Omental fat pad (tissue), 3 donors: ENCODE measurements at regions not wholly inside any gene's neighbourhood (a gene's known extent, or its start where the extent isn't known, plus 50 kb on each side); places are given as distances from the start of the nearest gene placed in this dataset.

ENCODE experiments used
- ATAC-seq: fragments of 150-250 bp; one replicate; pipeline ENCODE4 v1.9.1; 2016; ENCODE audit warnings: mild to moderate bottlenecking, moderate library complexity; ENCODE audit not compliant: low FRiP score
- DNase-seq: peaks from one replicate; pipeline ENCODE4 v3.0.0-alpha.2; 2019; ENCODE audit warnings: low spot score
- TF ChIP-seq, protein P1 (sequence below), 3 donors: fragments of 450-650 bp; IDR thresholded peaks; one replicate each; pipeline ENCODE4 v1.5.1; 2016 to 2017; ENCODE audit warnings: antibody characterized with exemption in 3 of 3, mild to moderate bottlenecking in 3 of 3, moderate library complexity in 2 of 3

DNA sequence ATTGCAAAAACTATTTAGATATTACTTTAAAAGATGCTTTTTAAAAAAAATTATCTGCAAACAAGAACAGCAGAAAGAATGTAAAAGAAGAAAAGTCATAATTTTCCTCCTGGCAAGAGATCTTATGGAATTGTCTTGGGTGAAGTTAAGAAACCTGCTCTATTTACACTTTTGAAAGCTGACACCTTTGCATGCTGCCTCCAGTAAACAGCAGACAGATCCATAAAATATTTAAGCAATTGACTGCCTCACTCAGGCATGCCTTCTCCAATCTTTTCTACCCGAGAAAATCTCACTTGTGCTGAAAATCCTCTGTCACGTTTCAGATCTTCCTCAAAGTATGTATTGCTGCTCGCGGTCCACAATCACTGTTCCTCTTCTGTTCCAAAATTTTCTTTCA, 107.9 kb upstream of the ZP4 start:
- TF ChIP-seq, protein P1, sequence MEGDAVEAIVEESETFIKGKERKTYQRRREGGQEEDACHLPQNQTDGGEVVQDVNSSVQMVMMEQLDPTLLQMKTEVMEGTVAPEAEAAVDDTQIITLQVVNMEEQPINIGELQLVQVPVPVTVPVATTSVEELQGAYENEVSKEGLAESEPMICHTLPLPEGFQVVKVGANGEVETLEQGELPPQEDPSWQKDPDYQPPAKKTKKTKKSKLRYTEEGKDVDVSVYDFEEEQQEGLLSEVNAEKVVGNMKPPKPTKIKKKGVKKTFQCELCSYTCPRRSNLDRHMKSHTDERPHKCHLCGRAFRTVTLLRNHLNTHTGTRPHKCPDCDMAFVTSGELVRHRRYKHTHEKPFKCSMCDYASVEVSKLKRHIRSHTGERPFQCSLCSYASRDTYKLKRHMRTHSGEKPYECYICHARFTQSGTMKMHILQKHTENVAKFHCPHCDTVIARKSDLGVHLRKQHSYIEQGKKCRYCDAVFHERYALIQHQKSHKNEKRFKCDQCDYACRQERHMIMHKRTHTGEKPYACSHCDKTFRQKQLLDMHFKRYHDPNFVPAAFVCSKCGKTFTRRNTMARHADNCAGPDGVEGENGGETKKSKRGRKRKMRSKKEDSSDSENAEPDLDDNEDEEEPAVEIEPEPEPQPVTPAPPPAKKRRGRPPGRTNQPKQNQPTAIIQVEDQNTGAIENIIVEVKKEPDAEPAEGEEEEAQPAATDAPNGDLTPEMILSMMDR (IDR thresholded peaks at IDR 0.05), result no peak
- ATAC-seq, result no peak

DNA sequence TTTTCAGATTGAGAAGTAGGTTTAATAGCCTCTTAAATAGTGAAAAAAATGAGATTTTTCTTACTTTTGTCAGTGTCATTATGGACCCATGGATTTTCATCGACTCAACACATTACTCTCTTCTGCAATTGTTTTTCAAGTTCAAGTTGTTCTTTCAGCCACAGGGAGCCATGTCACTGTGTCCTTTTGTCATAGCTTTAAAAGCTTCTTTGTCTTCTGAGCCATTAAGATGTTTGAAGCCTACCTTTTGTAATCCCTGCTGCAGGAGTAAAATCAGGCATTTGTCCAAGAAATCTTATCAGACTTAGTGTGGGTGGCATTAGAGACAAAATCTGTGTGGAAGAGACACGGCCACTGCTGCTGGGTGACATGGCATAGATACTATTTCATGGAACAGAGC, 92.8 kb upstream of the ZP4 start:
- no peak for ATAC-seq
- TF ChIP-seq, protein P1 (IDR thresholded peaks at IDR 0.05), result no peak

More for the DNA sequence above, 107.9 kb upstream of the ZP4 start:
- no peak for DNase-seq

DNA sequence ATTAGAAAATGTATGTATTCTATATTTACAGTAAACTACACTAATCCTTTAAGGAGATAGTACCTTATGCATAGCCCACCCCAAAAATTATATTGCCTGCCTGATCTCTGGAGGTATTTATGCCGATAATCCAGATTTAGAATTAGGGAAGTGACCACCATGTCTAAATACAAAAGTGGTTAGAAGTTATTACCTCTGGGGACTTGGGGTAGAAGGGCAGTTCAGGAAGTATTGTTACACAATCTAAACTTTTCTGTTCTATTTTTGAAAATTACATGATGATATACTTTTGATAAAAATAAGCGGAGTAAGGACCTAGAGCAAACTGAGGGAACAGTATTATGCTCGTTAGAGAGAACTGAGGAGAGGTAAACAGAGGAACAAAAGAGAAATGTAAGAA, 90.5 kb upstream of the ZP4 start:
- no peak for DNase-seq
- TF ChIP-seq, protein P1 (IDR thresholded peaks at IDR 0.05), result no peak
- no peak for ATAC-seq

More for the DNA sequence above, 92.8 kb upstream of the ZP4 start:
- no peak for DNase-seq

DNA sequence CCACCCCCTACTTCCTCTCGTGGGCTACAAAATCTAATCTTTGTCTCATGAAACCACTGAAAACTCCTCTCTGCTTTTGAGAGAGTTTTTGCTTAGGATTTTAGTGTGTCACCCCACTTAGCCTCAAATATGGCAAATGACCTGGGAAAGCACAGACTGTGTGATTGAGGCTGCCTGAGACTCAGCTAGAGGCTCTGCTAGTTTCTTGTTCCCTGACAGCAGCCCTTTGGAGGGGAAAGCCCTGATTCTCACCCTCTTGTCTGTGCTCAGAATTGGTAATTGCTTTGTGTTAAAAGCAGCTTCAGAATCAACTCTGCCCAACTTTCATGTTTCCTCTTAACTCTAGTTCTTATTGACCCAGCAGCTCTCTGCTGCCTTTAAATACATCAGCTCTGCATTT, 85.6 kb upstream of the ZP4 start:
- no peak for DNase-seq
- ATAC-seq, result no peak
- TF ChIP-seq, protein P1 (IDR thresholded peaks at IDR 0.05), result no peak

DNA sequence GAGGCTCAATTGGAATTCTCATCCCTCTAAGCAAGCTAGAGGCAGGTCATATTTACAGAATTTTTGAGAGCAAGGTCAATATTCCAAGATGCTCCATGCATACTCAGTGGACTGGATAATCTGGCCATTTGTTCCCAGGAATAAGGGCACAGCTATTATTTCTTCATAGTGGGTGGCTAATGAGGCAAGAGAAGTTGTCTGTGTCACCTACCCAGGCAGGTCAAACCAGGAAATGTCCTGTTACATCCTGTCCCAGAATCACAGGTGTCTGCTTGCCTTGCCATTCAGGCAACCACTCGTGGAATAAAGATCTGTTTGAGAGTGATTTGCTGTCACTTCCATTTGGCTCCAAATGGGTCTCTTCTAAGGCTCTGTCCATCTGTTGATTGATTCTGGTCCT, 85.2 kb upstream of the ZP4 start:
- TF ChIP-seq, protein P1 (IDR thresholded peaks at IDR 0.05), result no peak
- ATAC-seq (no peak), DNase-seq (no peak)

DNA sequence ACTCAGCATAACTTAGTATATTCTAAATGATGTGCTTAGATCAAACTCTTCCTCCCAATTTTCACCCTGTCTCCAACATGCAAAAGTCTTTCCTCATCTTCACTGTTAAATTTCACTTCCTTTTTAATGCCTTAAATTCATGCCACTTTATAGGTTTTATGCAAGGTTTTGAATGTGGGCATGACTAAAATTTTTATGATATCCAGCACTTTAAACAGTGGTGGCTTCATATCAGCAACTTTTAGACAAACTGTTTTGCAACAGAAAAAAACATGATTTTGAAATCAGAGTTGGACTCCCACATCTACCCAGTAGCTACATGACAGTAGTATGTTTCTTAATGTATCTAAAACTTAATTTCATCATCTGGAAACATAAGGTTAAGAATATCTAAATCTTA, 84.7 kb upstream of the ZP4 start:
- ATAC-seq, result no peak
- TF ChIP-seq, protein P1 (IDR thresholded peaks at IDR 0.05), result no peak

DNA sequence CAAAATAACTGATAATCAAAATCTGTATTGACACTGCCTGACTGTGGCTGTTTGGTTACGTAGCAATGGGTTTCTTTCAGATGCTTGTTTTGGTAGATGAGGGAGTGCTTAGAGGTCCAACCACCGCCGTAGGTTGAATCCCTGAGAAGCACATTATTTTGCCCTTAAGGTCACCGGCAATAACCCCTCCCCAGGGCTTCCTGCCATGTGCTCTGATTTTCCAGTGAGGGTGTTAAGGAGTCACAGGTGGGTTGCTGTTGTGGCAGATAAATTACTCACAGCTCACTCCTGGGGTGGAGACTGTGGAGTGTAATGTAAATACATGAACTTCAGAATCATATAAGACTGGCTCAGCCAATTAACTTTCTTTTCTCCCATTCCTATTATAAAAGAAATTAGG, 81.5 kb upstream of the ZP4 start:
- TF ChIP-seq, protein P1 (IDR thresholded peaks at IDR 0.05), result no peak
- ATAC-seq (no peak), DNase-seq (no peak)

More for the DNA sequence above, 84.7 kb upstream of the ZP4 start:
- no peak for DNase-seq
